GM23248 (cell line): ENCODE measurements at regions not wholly inside any gene's neighbourhood (a gene's known extent, or its start where the extent isn't known, plus 50 kb on each side); places are given as distances from the start of the nearest gene placed in this dataset.

Source experiments
- EZH2 ChIP-seq: fragments of 200-600 bp; sonication (generic); IDR thresholded peaks from 2 replicates; pipeline ENCODE4 v1.6.1; 2018; ENCODE audit warnings: antibody characterized with exemption, mild to moderate bottlenecking; ENCODE audit not compliant: insufficient read depth, poor library complexity, severe bottlenecking
- EZH2phosphoT487 ChIP-seq: fragments of 200-600 bp; sonication (generic); IDR thresholded peaks from 2 replicates; pipeline ENCODE4 v1.6.1; 2018; ENCODE audit warnings: antibody characterized with exemption, moderate library complexity, mild to moderate bottlenecking, low read depth; ENCODE audit not compliant: insufficient read depth

DNA sequence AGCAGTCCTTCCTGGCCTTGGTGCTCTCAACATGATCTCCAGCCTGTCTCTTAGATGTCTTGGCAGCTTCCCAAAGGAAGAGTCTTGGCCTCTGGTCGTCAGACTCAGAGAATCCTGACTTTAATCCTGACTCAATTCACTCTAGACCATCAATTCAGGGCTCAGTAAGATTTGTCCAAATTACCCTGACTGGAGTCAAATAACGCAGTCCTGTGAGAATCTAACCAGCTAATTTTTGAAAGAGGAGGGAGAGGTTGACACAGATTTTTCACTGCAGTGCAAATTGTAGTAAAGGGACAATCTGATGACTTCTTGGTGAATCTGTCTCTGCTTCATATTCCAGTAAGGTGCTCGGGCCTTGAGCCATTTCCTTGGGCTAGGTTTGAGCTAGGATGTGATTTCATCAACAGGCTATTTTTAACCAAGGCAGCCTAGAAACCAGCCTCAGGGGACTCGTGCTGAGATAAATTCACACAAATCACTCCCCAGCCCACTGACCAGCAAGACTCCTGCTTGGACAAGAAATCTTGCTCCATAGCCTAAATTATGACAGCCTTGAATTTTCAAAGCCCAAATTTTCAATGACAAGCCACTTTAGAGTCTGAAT is 257.4 kb downstream of the ENC1 start:
- TF ChIP-seq EZH2, result no peak
- no peak for TF ChIP-seq EZH2phosphoT487
